BLaER1 (cell line): ENCODE measurements at regions not wholly inside any gene's neighbourhood (a gene's known extent, or its start where the extent isn't known, plus 50 kb on each side); places are given as distances from the start of the nearest gene placed in this dataset.

ENCODE experiments used
- H3K27ac ChIP-seq: shearing (Covaris generic); formaldehyde crosslinking; 2 replicates; pipeline ENCODE4 v1.8.1; 2022
- H3K27me3 ChIP-seq: shearing (Covaris generic); formaldehyde crosslinking; 2 replicates; pipeline ENCODE4 v1.8.1; 2022
- H3K36me3 ChIP-seq: shearing (Covaris generic); formaldehyde crosslinking; 2 replicates; pipeline ENCODE4 v1.8.1; 2022
- H3K4me1 ChIP-seq: shearing (Covaris generic); formaldehyde crosslinking; 2 replicates; pipeline ENCODE4 v1.8.1; 2022
- H3K4me2 ChIP-seq: shearing (Covaris generic); formaldehyde crosslinking; 2 replicates; pipeline ENCODE4 v1.8.1; 2022
- H3K4me3 ChIP-seq: shearing (Covaris generic); formaldehyde crosslinking; 2 replicates; pipeline ENCODE4 v1.8.1; 2022
- H3K9ac ChIP-seq: shearing (Covaris generic); formaldehyde crosslinking; 2 replicates; pipeline ENCODE4 v1.8.1; 2022
- H3K9me3 ChIP-seq: shearing (Covaris generic); formaldehyde crosslinking; 2 replicates; pipeline ENCODE4 v1.8.1; 2022
- H4K20me1 ChIP-seq: shearing (Covaris generic); formaldehyde crosslinking; 2 replicates; pipeline ENCODE4 v1.8.1; 2022
- Cebpa-rat ChIP-seq: shearing (Covaris generic); IDR thresholded peaks from 2 replicates; pipeline ENCODE4 v1.8.1; 2022

DNA sequence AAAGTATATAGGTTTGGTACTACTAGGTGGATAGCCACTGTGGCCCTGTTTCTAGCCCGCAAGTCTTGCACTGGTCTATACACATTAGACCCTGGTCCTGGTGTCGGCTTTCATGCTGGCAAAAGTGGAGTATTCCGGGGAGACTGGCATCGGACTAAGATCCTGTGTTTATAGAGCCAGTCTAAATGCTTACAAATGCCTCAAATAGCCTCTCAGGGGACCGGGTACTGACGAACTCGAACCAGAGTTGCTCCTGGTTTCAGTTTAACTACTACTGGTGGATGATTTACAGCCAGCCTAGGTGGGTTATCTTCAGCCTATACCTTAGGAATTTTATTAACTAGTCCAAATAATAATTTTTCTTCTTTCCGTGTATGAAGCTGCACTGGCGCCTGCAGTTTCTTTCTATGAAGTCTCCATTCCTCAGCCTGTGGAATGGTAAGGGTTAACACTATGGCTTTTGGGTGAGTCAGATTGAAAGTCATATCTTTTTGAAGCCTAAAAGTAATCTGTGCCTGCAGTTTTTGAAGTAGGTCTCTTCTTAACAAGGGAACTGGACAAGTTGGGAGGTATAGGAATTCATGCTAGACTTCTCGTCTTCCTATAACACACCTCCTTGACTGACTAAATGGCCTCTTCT, 51.3 kb downstream of the OR10H4 start:
- Histone ChIP-seq H3K36me3 (0 out of 2 replicates have a peak, but pooled peaks cover 6% of the 10 kb centered on the region), H3K4me1 (peaks cover 26% of the 10 kb centered on the region), H3K27ac (no peak overlapping the region), H3K9ac (no peak overlapping the region), H3K27me3 (no peaks in the 10 kb centered on the region), H4K20me1 (no peaks in the 10 kb centered on the region), H3K4me2 (no peak overlapping the region), H3K4me3 (no peak overlapping the region), H3K9me3 (peaks cover 21% of the 10 kb centered on the region)
- no peak for TF ChIP-seq Cebpa-rat

DNA sequence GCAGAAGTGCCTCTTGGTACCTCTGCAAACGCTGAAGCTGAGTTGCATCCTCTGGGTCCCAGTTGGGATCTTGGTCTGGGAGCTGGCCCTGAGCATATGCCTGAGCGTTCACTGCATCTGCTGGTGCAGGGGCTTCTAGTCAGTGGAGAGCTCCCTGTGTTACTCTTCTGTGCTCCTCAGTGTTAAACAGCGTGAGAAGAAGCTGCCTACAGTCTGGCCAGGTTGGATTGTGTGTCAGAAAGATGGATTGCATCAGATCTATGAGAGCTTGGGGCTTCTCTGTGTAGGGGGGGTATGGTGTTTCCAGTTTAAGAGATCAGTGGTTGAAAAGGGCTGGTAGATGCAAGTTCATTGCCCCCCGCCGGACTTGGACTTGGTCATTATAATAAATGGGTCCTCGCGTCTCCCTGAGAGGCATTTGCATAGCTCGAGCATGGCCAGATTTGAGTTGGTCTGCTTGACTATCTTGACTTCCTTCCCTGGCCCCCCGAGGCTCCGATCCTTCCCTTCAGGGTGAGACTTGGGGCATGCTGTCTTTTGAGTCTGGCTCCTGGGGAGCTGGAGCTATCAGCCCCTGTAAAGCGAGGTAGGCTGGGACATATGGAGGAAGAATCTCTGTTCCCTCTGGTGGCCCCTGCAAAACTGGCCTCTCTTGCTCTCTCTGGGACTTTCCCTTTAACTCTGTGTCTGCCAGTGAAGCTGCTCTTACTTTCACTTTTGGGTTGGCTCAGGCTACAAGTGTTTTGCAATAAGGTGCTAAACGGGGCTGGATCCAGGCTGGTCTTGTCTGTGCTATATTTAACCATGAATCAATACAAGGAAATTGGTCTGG, 52.9 kb downstream of the OR10H4 start:
- Histone ChIP-seq H3K4me1 (peaks cover 26% of the 10 kb centered on the region), H3K9ac (peak overlapping the region; percentile 64), H3K36me3 (no peaks in the 10 kb centered on the region), H3K4me3 (peak overlapping the region; percentile 40), H3K27me3 (no peaks in the 10 kb centered on the region), H3K9me3 (peaks cover 6% of the 10 kb centered on the region), H4K20me1 (no peaks in the 10 kb centered on the region), H3K4me2 (peak overlapping the region; percentile 82), H3K27ac (peak overlapping the region; percentile 78)
- peak; percentile 60; the same call in 1 of the 2 replicates for TF ChIP-seq Cebpa-rat

GRCh38 chr19:16002406-16003384, 53.9 kb downstream of the OR10H4 start:
- Histone ChIP-seq H3K4me1 (peaks cover 26% of the 10 kb centered on the region), H3K9me3 (no peaks in the 10 kb centered on the region), H3K4me3 (peak overlapping the region; percentile 40), H3K27me3 (no peaks in the 10 kb centered on the region), H4K20me1 (no peaks in the 10 kb centered on the region), H3K27ac (peak overlapping the region; percentile 78), H3K4me2 (peak overlapping the region; percentile 82), H3K36me3 (no peaks in the 10 kb centered on the region), H3K9ac (peak overlapping the region; percentile 64; the same call in 1 of the 2 replicates)
- TF ChIP-seq Cebpa-rat = no peak

- no peak for TF ChIP-seq Cebpa-rat
- Histone ChIP-seq H3K4me1 (peaks cover 26% of the 10 kb centered on the region), H3K9ac (no peak overlapping the region), H3K27me3 (no peaks in the 10 kb centered on the region), H3K9me3 (no peaks in the 10 kb centered on the region), H3K27ac (no peak overlapping the region), H3K36me3 (no peaks in the 10 kb centered on the region), H3K4me3 (no peak overlapping the region), H4K20me1 (no peaks in the 10 kb centered on the region), H3K4me2 (no peak overlapping the region)
Measured at GRCh38 chr19:16003391-16003790, 54.6 kb downstream of the OR10H4 start.

DNA sequence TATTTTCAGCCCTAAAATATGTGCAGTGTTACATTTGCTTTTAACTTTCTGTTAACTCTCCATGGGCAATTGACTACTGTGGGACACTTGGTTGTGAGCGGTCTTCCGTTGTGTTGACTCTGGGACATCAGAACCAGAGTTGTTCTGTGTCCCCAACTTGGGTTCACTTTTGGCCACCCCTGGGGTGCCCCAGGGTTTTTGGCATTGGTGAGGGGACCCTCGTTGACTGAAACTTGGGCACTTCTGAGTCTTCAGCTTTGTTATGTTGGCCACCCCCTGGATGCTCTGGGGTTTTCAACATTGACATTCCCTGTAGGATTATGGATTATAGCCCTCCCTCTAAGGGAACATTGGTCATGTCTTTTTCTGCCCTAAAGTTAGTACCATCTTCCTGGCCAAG, 57.1 kb downstream of the OR10H4 start:
- no peak for TF ChIP-seq Cebpa-rat
- Histone ChIP-seq H4K20me1 (no peaks in the 10 kb centered on the region), H3K9ac (no peak overlapping the region), H3K9me3 (no peaks in the 10 kb centered on the region), H3K27ac (no peak overlapping the region), H3K4me2 (no peak overlapping the region), H3K4me1 (peaks cover 20% of the 10 kb centered on the region), H3K36me3 (no peaks in the 10 kb centered on the region), H3K4me3 (no peak overlapping the region), H3K27me3 (no peaks in the 10 kb centered on the region)

DNA sequence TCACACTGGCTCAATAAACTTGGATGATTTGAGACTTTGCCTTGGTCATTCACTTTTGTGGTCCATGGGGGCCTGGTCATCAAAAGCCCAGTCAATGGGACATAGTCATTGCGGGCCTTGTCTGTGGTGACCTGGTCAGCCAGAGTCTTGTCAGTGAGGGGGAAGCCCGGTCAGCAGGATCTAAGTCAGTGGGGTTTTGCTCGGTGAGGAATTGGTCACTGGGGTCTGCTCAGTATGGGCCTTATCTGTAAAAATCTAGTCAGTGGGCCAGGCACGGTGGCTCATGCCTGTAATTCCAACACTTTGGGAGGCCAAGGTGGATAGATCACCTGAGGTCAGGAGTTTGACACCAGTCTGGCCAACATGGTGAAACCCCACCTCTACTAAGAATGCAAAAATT, 63.7 kb upstream of the TPM4 start:
- peaks cover 12% of the 10 kb centered on the region for H3K4me1 ChIP-seq
- H3K27ac ChIP-seq = no peak overlapping the region
- no peak overlapping the region for H3K9ac ChIP-seq
- no peaks in the 10 kb centered on the region for H3K9me3 ChIP-seq
- H3K4me2 ChIP-seq = no peak overlapping the region
- no peaks in the 10 kb centered on the region for H3K36me3 ChIP-seq
- no peak overlapping the region for H3K4me3 ChIP-seq
- no peaks in the 10 kb centered on the region for H3K27me3 ChIP-seq
- H4K20me1 ChIP-seq = no peaks in the 10 kb centered on the region
- TF ChIP-seq Cebpa-rat = no peak

DNA sequence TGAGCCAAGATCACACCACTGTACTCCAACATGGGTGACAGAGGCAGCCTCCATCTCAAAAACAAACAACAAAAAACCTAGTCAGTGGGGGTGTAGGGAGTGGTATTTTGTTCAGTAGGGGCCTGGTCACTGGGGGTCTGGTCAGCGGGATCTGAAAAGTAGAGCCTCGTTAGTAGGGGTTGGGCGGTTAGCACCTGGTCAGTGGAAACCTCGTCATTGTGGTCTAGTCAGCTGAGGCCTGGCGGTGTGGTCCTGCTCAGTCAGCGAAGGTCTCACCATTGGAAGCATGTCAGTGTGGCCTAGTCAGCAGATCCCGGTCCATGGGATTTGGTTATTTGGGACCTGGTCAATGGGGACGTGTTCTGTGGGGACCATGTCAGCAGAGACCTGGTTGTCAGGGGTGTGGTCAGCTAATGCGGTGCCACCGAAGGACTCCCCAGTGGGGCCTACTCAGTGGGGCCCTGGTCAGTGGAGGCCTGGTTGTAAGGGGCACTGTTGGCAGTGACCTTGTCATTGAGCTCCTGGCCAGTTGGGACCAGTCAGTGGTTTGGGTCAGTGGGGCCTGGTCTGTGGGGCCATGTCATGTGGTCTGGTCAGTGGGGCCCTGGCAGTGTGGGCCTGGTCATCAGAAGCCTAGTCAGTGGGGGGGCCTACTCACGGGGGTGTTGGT, 63.0 kb upstream of the TPM4 start:
- no peaks in the 10 kb centered on the region for H3K9me3 ChIP-seq

GRCh38 chr19:16013851-16014840, 62.1 kb upstream of the TPM4 start:
- no peak overlapping the region for H3K9ac ChIP-seq
- H3K4me2 ChIP-seq = peak overlapping the region; percentile 34; the same call in 1 of the 2 replicates
- no peak for TF ChIP-seq Cebpa-rat
- no peaks in the 10 kb centered on the region for H3K27me3 ChIP-seq
- H3K27ac ChIP-seq = no peak overlapping the region
- peaks cover 24% of the 10 kb centered on the region for H3K4me1 ChIP-seq
- no peak overlapping the region for H3K4me3 ChIP-seq
- no peaks in the 10 kb centered on the region for H3K9me3 ChIP-seq
- H3K36me3 ChIP-seq = no peaks in the 10 kb centered on the region
- no peaks in the 10 kb centered on the region for H4K20me1 ChIP-seq

More for the DNA sequence above, 63.0 kb upstream of the TPM4 start:
- Histone ChIP-seq H3K9ac (no peak overlapping the region), H3K36me3 (no peaks in the 10 kb centered on the region), H3K4me1 (peaks cover 19% of the 10 kb centered on the region), H3K27me3 (no peaks in the 10 kb centered on the region), H3K27ac (no peak overlapping the region), H3K4me3 (no peak overlapping the region), H4K20me1 (no peaks in the 10 kb centered on the region), H3K4me2 (no peak overlapping the region)
- TF ChIP-seq Cebpa-rat = no peak
